ENCODE measurements at regions not wholly inside any gene's neighbourhood (a gene's known extent, or its start where the extent isn't known, plus 50 kb on each side); places are given as distances from the start of the nearest gene placed in this dataset.

DNA sequence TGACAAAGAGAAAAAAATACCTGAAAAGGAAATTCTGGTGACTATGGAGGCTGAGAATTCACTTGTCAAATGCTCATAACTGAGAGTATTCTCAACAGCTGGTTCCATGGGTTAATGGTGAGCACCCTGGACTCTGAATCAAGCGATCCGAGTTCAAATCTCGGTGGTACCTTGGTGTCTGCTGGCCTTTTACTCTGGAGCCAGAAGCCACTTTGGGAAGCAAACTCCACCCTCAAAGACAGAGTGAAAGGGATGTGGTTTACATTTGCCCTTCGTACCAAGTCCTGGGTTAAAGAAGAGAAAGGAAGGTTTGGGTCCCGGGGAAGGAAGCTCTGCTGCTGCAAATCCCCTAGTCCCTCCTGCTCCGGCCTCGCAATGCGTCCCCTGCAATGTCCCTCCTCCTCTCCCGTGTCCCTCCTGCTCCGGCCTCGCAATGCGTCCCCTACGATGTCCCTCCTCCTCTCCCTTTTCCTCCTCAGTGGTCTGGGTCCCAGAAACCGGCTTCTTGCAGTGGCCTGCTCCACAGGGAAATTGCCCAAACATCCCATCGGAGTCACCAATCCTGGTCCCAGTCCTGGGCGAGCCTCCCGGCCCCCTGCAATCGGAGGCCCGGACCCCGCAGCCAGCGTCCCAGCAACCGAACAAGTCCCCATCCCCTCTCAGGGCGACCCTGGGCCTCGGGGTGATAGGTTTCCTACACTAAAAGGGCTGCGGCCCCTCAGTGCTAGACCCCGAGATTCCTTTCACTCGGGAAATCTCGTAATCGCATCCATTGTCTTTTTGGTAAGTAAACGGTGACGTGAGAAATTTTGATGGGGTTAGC is 129.4 kb downstream of the PPIAL4G start:
- TF ChIP-seq, protein P1, sequence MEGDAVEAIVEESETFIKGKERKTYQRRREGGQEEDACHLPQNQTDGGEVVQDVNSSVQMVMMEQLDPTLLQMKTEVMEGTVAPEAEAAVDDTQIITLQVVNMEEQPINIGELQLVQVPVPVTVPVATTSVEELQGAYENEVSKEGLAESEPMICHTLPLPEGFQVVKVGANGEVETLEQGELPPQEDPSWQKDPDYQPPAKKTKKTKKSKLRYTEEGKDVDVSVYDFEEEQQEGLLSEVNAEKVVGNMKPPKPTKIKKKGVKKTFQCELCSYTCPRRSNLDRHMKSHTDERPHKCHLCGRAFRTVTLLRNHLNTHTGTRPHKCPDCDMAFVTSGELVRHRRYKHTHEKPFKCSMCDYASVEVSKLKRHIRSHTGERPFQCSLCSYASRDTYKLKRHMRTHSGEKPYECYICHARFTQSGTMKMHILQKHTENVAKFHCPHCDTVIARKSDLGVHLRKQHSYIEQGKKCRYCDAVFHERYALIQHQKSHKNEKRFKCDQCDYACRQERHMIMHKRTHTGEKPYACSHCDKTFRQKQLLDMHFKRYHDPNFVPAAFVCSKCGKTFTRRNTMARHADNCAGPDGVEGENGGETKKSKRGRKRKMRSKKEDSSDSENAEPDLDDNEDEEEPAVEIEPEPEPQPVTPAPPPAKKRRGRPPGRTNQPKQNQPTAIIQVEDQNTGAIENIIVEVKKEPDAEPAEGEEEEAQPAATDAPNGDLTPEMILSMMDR (IDR thresholded peaks at IDR 0.05 in 4 of 5, conservative IDR thresholded peaks at IDR 0.05 in 1 of 5): no peak
- no peak for TF ChIP-seq POLR2A (IDR thresholded peaks at IDR 0.05)
